CD4-positive, alpha-beta T cell (primary cell): ENCODE measurements at regions not wholly inside any gene's neighbourhood (a gene's known extent, or its start where the extent isn't known, plus 50 kb on each side); places are given as distances from the start of the nearest gene placed in this dataset.

Experiments
- ATAC-seq: fragments of 200-7000 bp; cut with Tn5 transposase; one replicate; pipeline ENCODE4 v1.10.0; 2022; ENCODE audit warnings: mild to moderate bottlenecking; ENCODE audit not compliant: poor library complexity
- CTCF ChIA-PET: fragments of 350-600 bp; sonication (Branson Sonifier 250); formaldehyde crosslinking; loops from one replicate; lab custom pipeline; 2021; ENCODE audit warnings: antibody characterized with exemption, inconsistent platforms; lab: Charles Lee
- POLR2A ChIA-PET: fragments of 350-600 bp; sonication (Branson Sonifier 250); formaldehyde crosslinking; loops from one replicate; lab custom pipeline; 2021; ENCODE audit warnings: antibody characterized with exemption, inconsistent platforms; lab: Charles Lee
- DNase-seq, 14 experiments: peaks; one replicate each; pipeline ENCODE4 v3.0.0-alpha.2; 2013 to 2020; ENCODE audit warnings: mixed read lengths in 2 of 14
- H3K27ac ChIP-seq, 2 donors: one replicate each; pipeline versions ENCODE4 v1.5.1 to v1.7.0; 2013; ENCODE audit warnings: low read length in 2 of 2, low read depth in 1 of 2, mild to moderate bottlenecking in 1 of 2
- H3K27me3 ChIP-seq, 2 experiments: 1 replicate in 1 of 2; 2 replicates in 1 of 2; pipeline versions ENCODE4 v1.6.1 to v1.7.0; 2013; ENCODE audit warnings: low read length in 2 of 2, control low read depth in 1 of 2, mild to moderate bottlenecking in 1 of 2, moderate library complexity in 1 of 2; ENCODE audit not compliant: insufficient read depth in 2 of 2, control insufficient read depth in 1 of 2
- H3K36me3 ChIP-seq: one replicate; pipeline ENCODE4 v1.6.1; 2013; ENCODE audit warnings: low read length, control low read depth; ENCODE audit not compliant: insufficient read depth
- H3K4me1 ChIP-seq: one replicate; pipeline ENCODE4 v1.6.1; 2013; ENCODE audit warnings: low read length, control low read depth; ENCODE audit not compliant: insufficient read depth
- H3K4me3 ChIP-seq: one replicate; pipeline ENCODE4 v1.5.1; 2013; ENCODE audit warnings: mild to moderate bottlenecking, low read length, moderate library complexity
- H3K9me3 ChIP-seq, 2 experiments: 1 replicate in 1 of 2; 2 replicates in 1 of 2; pipeline versions ENCODE4 v1.6.1 to v1.7.0; 2013; ENCODE audit warnings: low read length in 2 of 2, mild to moderate bottlenecking in 2 of 2, control low read depth in 1 of 2, moderate library complexity in 1 of 2; ENCODE audit not compliant: control insufficient read depth in 1 of 2, insufficient read depth in 1 of 2
- H3K27ac Mint-ChIP-seq: one replicate; pipeline ENCODE4 v1.8.0; 2020; ENCODE audit warnings: mixed read lengths
- H3K27me3 Mint-ChIP-seq: one replicate; pipeline ENCODE4 v1.8.0; 2021; ENCODE audit warnings: mixed read lengths
- H3K36me3 Mint-ChIP-seq: one replicate; pipeline ENCODE4 v1.8.0; 2021; ENCODE audit warnings: low read depth, mixed read lengths
- H3K4me1 Mint-ChIP-seq: one replicate; pipeline ENCODE4 v1.8.0; 2021; ENCODE audit warnings: low read depth, mixed read lengths
- H3K4me3 Mint-ChIP-seq: one replicate; pipeline ENCODE4 v1.8.0; 2020; ENCODE audit warnings: mild to moderate bottlenecking, mixed read lengths
- H3K9me3 Mint-ChIP-seq: one replicate; pipeline ENCODE4 v1.8.0; 2020; ENCODE audit warnings: mixed read lengths
- CTCF ChIP-seq: fragments of 200-600 bp; IDR thresholded peaks from one replicate; pipeline ENCODE4 v1.8.0; 2022; ENCODE audit warnings: antibody characterized with exemption, mild to moderate bottlenecking
- intact Hi-C, 2 experiments: fragments of 100-400 bp; cut with DNase I in 1 of 2; cut with micrococcal nuclease in 1 of 2; formaldehyde crosslinking; loops; one replicate each; pipeline versions ENCODE4 v1.15.1 to v1.9.0; 2023 to 2025; cut with DNase I, micrococcal nuclease

GRCh38 chr3:111307676-111308075 is 234.3 kb upstream of the CD96 start:
- ChIA-PET POLR2A (no interaction called here), CTCF (interaction anchor here (0.9 kb wide), 1 partner anchor 232 kb away, joined by 3 read pairs; no protein-coding TSS in a partner anchor)
- no peak overlapping the region for H3K27ac Mint-ChIP-seq
- no peak overlapping the region for H3K4me3 ChIP-seq
- no peak for TF ChIP-seq CTCF
- no peaks in the 10 kb centered on the region for H3K36me3 Mint-ChIP-seq
- no peaks in the 10 kb centered on the region for H3K27me3 Mint-ChIP-seq
- no peak overlapping the region for H3K4me3 Mint-ChIP-seq
- H3K9me3 Mint-ChIP-seq = no peaks in the 10 kb centered on the region
- peaks cover 23% of the 10 kb centered on the region for H3K4me1 ChIP-seq
- no peaks in the 10 kb centered on the region for H3K9me3 ChIP-seq
- H3K4me1 Mint-ChIP-seq = no peaks in the 10 kb centered on the region
- intact Hi-C loops = no loop called here
- no peak for DNase-seq
- no peaks in the 10 kb centered on the region for H3K27me3 ChIP-seq
- no peaks in the 10 kb centered on the region for H3K36me3 ChIP-seq
- no peak for ATAC-seq
- no peak overlapping the region for H3K27ac ChIP-seq

GRCh38 chr3:111311126-111311525 is 230.9 kb upstream of the CD96 start:
- Histone ChIP-seq H3K36me3 (no peaks in the 10 kb centered on the region), H3K27ac (peak overlapping the region; percentile 33 to 77), H3K9me3 (no peaks in the 10 kb centered on the region), H3K4me1 (peaks cover 42% of the 10 kb centered on the region), H3K27me3 (no peaks in the 10 kb centered on the region), H3K4me3 (no peak overlapping the region)
- Mint-ChIP-seq H3K4me3 (no peak overlapping the region), H3K9me3 (no peaks in the 10 kb centered on the region), H3K27ac (no peak overlapping the region), H3K27me3 (no peaks in the 10 kb centered on the region), H3K4me1 (no peaks in the 10 kb centered on the region), H3K36me3 (no peaks in the 10 kb centered on the region)
- intact Hi-C loops = loop anchor here in 1 of 2 experiments (2.0 kb wide), 1 partner anchor 16 kb away; no protein-coding TSS in a partner anchor
- no peak for TF ChIP-seq CTCF
- DNase-seq (peak in 3 of 14 experiments; percentile 24 to 50 (median 37)), ATAC-seq (peak; percentile 55)
- ChIA-PET CTCF (no interaction called here), POLR2A (interaction anchor here (0.6 to 1.5 kb wide), 5 partner anchors 10 to 238 kb away, joined by 3 to 4 read pairs (median 3); no protein-coding TSS in a partner anchor)

- H3K9me3 Mint-ChIP-seq = no peaks in the 10 kb centered on the region
- peaks cover 42% of the 10 kb centered on the region for H3K4me1 ChIP-seq
- no peak overlapping the region for H3K4me3 ChIP-seq
- no peaks in the 10 kb centered on the region for H3K36me3 Mint-ChIP-seq
- no peaks in the 10 kb centered on the region for H3K36me3 ChIP-seq
- peak overlapping the region; percentile 1 for H3K4me3 Mint-ChIP-seq
- DNase-seq (peak in 4 of 14 experiments; percentile 14 to 56 (median 20)), ATAC-seq (peak; percentile 65)
- no peaks in the 10 kb centered on the region for H3K27me3 Mint-ChIP-seq
- H3K4me1 Mint-ChIP-seq = no peaks in the 10 kb centered on the region
- POLR2A ChIA-PET = interaction anchor here (1.2 to 1.5 kb wide), 3 partner anchors 9 to 21 kb away, joined by 3 to 4 read pairs (median 4); no protein-coding TSS in a partner anchor
- peak overlapping the region; percentile 33 to 77 for H3K27ac ChIP-seq
- no peaks in the 10 kb centered on the region for H3K9me3 ChIP-seq
- CTCF ChIA-PET = no interaction called here
- TF ChIP-seq CTCF = no peak
- no peak overlapping the region for H3K27ac Mint-ChIP-seq
- no peaks in the 10 kb centered on the region for H3K27me3 ChIP-seq
- intact Hi-C loops = loop anchor here in 1 of 2 experiments (2.0 kb wide), 1 partner anchor 15 kb away; no protein-coding TSS in a partner anchor
Observed at GRCh38 chr3:111311709-111312235, 230.2 kb upstream of the CD96 start.
